Panc1 (cell line): ENCODE measurements at regions not wholly inside any gene's neighbourhood (a gene's known extent, or its start where the extent isn't known, plus 50 kb on each side); places are given as distances from the start of the nearest gene placed in this dataset.

Experiments used
- POLR2AphosphoS5 ChIP-seq: IDR thresholded peaks from 2 replicates; pipeline ENCODE4 v1.6.1; 2012; ENCODE audit warnings: mild to moderate bottlenecking, low read depth, low read length, moderate library complexity
- SIN3A ChIP-seq: IDR thresholded peaks from 2 replicates; pipeline ENCODE4 v1.6.1; 2012; ENCODE audit warnings: low read depth, mild to moderate bottlenecking, low read length, moderate library complexity, borderline replicate concordance; ENCODE audit not compliant: insufficient read depth
- TF ChIP-seq, protein P1 (sequence below): fragments of 450-650 bp; IDR thresholded peaks from 2 replicates; pipeline ENCODE4 v1.5.1; 2017; ENCODE audit warnings: mild to moderate bottlenecking

DNA sequence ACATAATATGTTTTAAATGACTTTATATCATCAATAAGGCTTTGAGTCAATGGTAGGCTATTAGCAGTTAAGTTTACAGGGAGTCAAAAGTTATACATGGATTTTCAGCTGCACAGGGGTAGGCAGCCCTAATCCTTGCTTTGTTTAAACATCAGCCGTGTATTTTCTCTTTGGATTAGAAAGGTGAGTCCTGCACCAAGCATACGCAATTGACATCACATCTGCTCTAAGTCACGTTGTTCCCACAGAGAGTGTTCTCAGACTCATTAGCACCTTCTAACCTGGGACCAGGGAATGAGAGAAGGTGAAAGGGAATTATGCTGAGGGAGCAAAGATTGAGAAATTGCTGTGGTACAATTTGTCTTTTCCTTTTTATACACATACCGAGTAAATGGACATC lies 148.6 kb upstream of the ZNF804B start:
- TF ChIP-seq, protein P1, sequence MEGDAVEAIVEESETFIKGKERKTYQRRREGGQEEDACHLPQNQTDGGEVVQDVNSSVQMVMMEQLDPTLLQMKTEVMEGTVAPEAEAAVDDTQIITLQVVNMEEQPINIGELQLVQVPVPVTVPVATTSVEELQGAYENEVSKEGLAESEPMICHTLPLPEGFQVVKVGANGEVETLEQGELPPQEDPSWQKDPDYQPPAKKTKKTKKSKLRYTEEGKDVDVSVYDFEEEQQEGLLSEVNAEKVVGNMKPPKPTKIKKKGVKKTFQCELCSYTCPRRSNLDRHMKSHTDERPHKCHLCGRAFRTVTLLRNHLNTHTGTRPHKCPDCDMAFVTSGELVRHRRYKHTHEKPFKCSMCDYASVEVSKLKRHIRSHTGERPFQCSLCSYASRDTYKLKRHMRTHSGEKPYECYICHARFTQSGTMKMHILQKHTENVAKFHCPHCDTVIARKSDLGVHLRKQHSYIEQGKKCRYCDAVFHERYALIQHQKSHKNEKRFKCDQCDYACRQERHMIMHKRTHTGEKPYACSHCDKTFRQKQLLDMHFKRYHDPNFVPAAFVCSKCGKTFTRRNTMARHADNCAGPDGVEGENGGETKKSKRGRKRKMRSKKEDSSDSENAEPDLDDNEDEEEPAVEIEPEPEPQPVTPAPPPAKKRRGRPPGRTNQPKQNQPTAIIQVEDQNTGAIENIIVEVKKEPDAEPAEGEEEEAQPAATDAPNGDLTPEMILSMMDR, result no peak
- TF ChIP-seq POLR2AphosphoS5 (no peak), SIN3A (no peak)
